ENCODE measurements at regions not wholly inside any gene's neighbourhood (a gene's known extent, or its start where the extent isn't known, plus 50 kb on each side); places are given as distances from the start of the nearest gene placed in this dataset.
"Not testable (repeated sequence)": the region's sequence is repeated elsewhere in the genome, so short reads cannot be mapped to it uniquely, and the experiment has no call there.

GRCh38 chr10:21366108-21366507, 159.4 kb downstream of the SKIDA1 start:
- not testable (repeated sequence) for DNase-seq (ENCODE audit: low read depth in 2 of 2)

GRCh38 chr10:21364196-21365114, 161.0 kb downstream of the SKIDA1 start:
- DNase-seq (ENCODE audit: low read depth in 2 of 2): no peak

- DNase-seq (ENCODE audit: low read depth in 2 of 2): no peak
Measured at GRCh38 chr10:21363731-21364104, 161.8 kb downstream of the SKIDA1 start.

DNA sequence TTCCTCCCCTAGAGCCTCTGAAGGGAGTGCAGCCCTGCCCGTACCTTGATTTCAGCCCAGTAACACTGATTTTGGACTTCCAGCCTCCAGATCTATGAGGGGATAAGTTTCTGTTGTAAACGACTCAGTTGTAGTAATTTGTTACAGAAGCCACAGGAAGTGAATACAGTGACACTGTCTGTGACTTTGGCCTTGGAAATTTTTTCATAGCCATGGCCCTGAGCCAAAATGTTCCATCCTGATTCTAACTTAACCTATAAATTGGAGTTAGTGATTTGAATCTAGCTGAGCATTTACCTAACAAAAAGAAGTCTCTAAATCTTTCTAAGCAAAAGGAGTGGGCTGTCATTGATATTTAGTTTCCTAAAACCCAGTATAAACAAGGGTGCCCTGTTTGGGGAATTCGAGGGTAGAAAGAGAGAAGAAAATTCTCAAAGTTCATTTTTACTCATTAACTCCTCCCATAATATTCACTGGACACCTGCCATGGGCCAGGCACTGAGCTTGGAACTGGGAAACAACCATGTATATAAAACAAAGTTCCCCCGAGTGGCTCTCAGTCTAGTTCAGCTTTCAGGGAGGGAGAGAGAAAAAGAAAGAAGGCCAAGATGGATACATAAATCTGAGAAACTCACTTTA, 162.3 kb downstream of the SKIDA1 start:
- no peak for DNase-seq (ENCODE audit: low read depth in 2 of 2)

DNA sequence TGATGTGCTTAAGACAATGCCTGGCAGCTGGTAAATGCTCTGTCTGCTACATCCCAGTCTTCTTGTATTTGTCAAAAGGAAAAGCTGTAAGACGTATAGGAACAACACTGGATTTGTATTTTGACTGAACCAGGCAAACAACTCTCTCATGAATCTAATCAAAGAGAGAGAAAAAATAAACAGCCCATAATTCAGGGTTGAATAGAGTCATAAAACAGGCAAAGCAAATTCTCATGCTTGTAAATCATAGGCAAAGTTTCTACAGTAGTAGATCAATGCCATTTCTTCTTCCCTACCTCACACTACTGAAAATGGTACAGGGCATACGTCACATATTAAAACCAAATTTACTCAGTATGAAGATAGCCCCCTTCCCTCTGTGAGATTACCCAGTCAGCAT, 166.3 kb downstream of the SKIDA1 start:
- DNase-seq (ENCODE audit: low read depth in 2 of 2): no peak

GRCh38 chr10:21355591-21356011, 169.9 kb downstream of the SKIDA1 start:
- no peak for DNase-seq (ENCODE audit: low read depth in 2 of 2)

DNA sequence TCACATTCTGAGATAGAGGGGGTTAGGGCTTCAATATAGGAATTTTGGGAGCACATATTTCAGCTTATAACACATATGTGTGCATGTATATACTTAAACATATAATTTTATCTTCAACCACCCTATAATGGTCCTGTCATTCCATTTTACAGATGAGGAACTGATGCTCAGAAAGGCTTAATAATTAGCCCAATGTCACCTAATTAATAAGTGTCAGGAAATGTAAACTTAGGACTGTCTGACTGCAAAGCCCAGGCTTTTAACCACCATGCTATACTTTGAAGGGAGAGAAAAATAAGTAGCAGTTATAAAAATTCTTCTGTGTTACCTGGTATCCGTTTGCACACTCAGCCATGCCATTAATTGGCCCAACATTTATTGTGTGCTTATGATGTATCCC, 172.6 kb downstream of the SKIDA1 start:
- DNase-seq (ENCODE audit: low read depth in 2 of 2): no peak

GRCh38 chr10:21351594-21351993, 173.9 kb downstream of the SKIDA1 start:
- DNase-seq (ENCODE audit: low read depth in 2 of 2): not testable (repeated sequence)

DNA sequence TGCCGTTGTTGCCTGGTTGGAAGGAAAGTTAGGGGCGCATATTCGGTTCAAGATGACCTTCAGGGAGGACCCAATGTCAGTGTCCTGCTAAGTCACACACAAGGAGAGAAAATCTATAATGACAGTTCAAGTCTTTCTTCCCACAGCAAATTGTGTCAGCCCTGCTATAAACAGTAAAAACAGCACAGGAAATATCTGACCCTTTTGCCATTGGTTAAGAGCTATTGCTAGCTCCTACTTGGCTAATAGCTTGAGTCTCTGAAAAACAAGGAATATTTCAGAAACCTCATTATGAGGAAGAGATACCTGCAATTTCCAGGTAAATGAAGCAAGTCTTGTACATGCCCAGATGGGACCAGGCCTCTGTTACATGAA, 175.6 kb downstream of the SKIDA1 start:
- no peak for DNase-seq (ENCODE audit: low read depth in 2 of 2)

DNA sequence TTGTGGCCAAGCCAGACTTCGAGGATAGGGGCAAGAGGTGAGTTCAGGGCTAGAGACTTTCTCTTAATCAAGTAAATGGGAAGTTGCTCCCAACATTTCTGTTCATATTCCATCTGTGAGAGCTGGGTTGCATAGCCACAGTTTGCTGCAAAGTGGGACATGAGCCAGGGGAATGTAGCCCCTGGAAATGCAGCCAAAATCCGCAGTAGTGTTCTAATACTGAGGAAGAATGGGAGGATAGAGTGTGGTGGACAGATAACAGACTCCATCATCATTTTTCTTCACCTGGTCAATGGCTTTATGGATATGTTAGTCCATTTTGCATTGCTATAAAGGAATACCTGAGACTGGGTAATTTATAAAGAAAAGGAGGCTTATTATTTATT, 177.7 kb downstream of the SKIDA1 start:
- DNase-seq (ENCODE audit: low read depth in 2 of 2): no peak

- no peak for DNase-seq (ENCODE audit: low read depth in 2 of 2)
Measured at GRCh38 chr10:21347043-21347784, 178.3 kb downstream of the SKIDA1 start.

DNA sequence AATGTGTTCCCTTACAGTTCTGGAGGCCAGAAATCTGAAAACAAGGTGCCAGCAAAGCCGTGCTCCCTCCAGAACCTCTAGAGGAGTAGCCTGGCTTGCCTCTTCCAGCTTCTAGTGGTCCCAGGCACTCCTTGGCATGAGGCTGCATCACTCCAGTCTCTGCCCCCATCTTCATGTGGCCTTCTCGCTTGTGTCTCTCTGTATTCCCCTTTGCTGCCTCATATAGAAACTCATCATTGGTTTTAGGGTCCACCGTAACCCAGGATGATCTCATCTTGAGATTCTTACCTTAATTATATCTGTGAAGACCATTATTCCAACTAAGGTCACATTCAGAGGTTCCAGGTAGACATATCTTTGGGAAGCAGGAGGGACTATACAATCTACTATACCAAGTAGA, 182.4 kb downstream of the SKIDA1 start:
- no peak for DNase-seq (ENCODE audit: low read depth in 2 of 2)

DNA sequence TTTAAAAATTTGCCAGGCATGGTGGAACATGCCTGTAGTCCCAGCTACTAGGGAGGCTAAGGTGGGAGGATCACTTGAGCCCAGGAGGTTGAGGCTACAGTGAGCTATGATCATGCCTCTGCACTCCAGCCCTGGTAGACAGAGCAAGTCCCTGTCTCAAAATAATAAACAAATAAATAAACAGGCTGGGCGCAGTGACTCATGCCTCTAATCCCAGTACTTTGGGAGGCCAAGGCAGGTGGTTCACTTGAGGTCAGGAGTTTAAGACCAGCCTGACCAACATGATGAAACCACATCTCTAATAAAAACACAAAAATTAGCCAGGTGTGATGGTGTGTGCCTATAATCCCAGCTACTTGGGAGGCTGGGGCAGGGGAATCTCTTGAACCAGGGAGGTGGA, 183.0 kb downstream of the SKIDA1 start:
- DNase-seq (ENCODE audit: low read depth in 2 of 2): not testable (repeated sequence)

GRCh38 chr10:21340331-21340730, 185.2 kb downstream of the SKIDA1 start:
- DNase-seq (ENCODE audit: low read depth in 2 of 2): no peak

- no peak for DNase-seq (ENCODE audit: low read depth in 2 of 2)
Measured at GRCh38 chr10:21337171-21337792, 188.2 kb downstream of the SKIDA1 start.

- DNase-seq (ENCODE audit: low read depth in 2 of 2): no peak
Measured at GRCh38 chr10:21336476-21337170, 188.9 kb downstream of the SKIDA1 start.

DNA sequence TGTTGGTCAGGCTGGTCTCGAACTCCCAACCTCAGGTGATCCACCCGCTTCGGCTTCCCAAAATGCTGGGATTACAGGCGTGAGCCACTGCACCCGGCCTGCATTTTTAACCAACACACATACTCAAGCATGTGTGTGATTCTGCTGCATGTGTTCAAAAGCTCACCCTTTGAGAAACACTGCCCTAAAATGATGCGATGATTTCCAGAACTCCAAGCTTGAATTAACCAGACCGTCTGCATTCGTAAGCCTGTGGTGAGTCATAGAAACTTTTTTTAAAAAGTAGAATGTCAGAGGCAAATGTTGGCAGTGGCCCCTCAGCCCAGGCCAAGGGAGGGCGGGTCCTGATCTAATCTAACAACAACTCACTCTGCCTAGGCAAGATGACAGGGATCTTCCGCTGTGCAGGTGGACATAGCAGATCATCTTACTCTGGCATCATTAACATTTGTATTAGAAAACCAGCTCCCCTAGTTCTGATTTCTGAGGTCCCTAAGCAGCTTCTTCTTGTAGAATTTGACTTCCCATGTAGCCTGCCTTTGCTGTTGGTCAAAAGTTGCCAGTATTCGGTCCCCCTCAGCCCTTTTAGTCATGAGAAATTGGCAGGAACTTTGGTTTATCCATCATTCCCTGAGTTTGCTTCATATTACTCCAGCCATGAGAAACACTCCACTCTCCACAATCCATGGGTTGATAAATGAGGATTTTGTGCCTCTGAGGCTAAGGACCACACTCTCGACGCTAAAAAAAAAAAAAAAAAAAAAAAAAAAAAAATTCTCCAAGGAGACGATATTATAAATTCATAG, 190.4 kb downstream of the SKIDA1 start:
- DNase-seq (ENCODE audit: low read depth in 2 of 2): no peak

DNA sequence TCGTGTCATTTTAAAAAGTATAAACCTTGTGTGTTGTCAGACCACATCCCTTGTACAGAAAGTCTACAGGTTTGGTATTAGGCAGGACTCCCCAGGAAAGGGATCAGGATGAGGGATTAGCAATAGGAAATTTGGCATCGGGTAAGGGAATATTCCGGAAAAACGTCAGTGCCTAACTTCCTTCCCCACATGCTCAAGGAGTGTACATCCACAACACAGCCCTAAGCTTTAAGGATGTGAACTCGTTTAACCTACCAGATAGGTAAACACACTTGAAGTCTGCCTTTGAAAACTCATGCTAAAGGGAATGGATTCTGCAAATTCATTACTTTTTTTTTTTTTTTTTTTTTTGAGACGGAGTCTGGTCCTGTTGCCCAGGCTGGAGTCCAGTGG, 194.9 kb downstream of the SKIDA1 start:
- DNase-seq (ENCODE audit: low read depth in 2 of 2): no peak

DNA sequence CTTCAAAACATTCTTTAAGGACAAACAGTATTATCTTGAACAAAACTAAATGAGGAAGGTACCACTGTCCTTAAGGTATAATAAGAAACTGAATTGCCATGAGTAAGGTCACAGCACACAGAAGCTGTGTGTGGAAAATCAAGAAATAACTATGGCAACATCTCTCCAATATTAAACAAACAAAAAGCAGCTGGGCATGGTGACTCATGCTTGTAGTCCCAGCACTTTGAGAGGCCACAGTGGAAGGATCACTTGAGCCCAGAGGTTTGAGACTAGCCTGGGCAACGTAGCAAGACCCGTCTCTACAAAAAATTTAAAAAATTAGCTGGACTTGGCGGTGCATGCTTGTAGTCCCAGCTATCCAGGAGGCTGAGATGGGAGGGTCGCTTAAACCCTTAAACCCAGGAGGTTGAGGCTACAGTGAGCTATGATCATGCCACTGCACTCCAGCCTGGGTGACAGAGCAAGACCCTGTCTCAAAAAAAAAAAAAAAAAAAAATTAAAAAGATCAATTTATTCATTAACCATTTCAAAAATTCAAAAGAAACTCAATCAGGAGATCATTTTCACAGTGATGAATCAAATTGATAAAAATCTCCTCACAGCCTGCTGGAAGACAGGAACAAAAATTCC, 195.4 kb downstream of the SKIDA1 start:
- DNase-seq (ENCODE audit: low read depth in 2 of 2): no peak

GRCh38 chr10:21327289-21327993, 198.0 kb downstream of the SKIDA1 start:
- DNase-seq (ENCODE audit: low read depth in 2 of 2): no peak

Data from stimulated activated CD8-positive, alpha-beta memory T cell treated with anti-CD3 and anti-CD28 coated beads, Interleukin-2, amount 100 ng/mL, for 48 hours (primary cell).